ENCODE measurements at regions not wholly inside any gene's neighbourhood (a gene's known extent, or its start where the extent isn't known, plus 50 kb on each side); places are given as distances from the start of the nearest gene placed in this dataset.

DNA sequence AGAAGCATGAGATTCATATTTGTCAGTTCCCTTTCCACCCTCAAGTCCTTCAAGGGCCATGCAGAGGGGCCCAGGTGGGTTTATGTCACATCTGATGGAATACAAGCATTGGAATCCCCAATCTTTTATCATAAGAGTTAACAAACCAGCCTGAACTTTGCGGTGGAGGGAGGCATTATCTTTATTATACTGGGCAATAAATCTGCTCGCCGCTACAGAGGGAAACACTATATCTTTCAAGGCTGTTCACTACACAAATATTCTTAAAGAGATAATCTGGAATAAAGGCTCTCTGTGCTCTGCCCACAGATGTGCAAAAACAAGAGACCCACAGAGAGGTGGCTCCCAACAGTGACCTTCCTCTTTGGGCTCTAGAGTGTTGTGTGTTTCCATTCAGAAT is 153.6 kb upstream of the PLEKHA5 start:
- no peak for DNase-seq (ENCODE audit: low spot score)
- no peak overlapping the region for H3K4me3 ChIP-seq
- H3K27ac ChIP-seq = no peak overlapping the region
- TF ChIP-seq, protein P1, sequence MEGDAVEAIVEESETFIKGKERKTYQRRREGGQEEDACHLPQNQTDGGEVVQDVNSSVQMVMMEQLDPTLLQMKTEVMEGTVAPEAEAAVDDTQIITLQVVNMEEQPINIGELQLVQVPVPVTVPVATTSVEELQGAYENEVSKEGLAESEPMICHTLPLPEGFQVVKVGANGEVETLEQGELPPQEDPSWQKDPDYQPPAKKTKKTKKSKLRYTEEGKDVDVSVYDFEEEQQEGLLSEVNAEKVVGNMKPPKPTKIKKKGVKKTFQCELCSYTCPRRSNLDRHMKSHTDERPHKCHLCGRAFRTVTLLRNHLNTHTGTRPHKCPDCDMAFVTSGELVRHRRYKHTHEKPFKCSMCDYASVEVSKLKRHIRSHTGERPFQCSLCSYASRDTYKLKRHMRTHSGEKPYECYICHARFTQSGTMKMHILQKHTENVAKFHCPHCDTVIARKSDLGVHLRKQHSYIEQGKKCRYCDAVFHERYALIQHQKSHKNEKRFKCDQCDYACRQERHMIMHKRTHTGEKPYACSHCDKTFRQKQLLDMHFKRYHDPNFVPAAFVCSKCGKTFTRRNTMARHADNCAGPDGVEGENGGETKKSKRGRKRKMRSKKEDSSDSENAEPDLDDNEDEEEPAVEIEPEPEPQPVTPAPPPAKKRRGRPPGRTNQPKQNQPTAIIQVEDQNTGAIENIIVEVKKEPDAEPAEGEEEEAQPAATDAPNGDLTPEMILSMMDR (IDR thresholded peaks at IDR 0.05) = no peak

DNA sequence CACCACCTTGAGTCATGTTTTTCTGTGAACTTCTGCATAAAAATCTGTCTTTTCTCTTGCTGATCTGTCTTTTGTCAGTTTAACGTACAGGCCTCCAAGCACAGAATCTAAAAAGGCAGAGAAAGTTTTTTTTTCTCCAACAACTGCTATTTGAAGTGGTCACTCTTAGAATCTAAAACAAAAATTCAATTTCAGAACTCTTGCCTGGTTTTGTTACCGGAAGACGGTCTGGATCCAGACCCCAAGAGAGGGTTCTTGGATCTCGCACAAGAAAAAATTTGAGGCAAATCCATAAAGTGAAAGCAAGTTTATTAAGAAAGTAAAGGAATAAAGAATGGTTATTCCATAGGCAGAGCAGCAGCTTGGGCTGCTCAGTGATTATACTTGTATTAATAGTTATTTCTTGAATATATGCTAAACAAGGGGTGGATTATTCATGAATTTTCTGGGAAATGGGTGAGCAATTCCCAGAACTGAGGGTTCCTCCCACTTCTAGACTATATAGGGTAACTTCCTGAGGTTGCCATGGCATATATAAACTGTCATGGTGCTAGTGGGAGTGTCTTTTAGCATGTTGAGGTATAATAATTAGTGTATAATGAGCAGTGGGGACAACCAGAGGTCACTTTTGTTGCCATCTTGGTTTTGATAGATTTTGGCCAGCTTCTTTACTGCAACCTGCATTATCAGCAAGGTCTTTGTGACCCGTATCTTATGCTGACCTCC is 150.0 kb upstream of the PLEKHA5 start:
- no peak for DNase-seq (ENCODE audit: low spot score)
- Histone ChIP-seq H3K27ac (no peak overlapping the region), H3K4me3 (no peak overlapping the region)
- TF ChIP-seq, protein P1 (IDR thresholded peaks at IDR 0.05) = no peak

DNA sequence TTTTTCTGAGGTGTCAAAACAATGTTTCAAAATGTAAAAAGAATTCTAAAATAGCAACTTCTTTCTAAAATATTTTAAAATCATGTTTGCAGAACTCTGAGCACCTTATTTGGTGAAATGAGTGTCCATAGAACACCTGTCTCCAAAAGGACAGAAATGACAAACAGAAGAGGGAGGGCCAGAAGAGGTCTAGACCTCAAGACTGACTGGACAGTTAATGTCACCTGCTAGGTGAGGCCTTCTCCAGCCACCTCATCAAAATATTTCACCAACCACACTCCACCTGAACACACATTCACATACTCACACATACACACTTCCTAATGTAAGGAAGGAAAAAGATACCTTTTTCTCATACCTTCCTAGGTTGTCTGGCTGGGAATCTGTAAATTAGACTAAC is 147.8 kb upstream of the PLEKHA5 start:
- TF ChIP-seq, protein P1 (IDR thresholded peaks at IDR 0.05) = no peak
- H3K4me3 ChIP-seq = no peak overlapping the region
- H3K27ac ChIP-seq = no peak overlapping the region
- no peak for DNase-seq (ENCODE audit: low spot score)

DNA sequence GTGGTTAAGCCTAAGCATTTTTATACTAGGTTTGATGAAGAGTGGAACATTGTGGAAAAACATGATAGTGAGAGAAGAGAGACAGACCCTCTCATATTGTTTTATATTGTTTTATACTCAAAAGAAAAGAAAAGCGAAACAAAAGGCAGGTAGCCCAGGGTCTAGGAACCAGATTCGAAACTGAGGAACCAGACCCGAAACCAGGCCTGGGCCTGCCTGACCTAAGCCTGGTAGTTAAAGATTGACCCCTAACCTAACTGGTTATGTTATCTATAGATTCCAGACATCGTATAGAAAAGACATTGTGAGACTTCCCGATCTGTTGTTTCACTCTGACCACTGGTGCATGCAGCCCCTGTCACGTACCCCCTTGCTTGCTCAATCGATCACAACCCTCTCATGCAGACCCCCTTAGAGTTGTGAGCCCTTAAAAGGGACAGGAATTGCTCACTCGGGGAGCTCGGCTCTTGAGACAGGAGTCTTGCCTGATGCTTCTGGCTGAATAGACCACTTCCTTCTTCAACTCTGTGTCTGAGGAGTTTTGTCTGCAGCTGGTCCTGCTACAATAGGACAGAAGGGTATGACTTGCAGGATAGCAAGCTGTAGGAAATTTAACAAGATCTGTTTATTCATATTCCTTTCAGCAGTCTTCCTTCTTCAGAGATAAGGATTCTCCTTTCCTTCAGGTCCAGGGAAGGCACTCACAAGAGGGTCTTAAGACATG is 147.1 kb upstream of the PLEKHA5 start:
- no peak overlapping the region for H3K4me3 ChIP-seq
- TF ChIP-seq, protein P1 (IDR thresholded peaks at IDR 0.05) = no peak
- no peak for DNase-seq (ENCODE audit: low spot score)
- no peak overlapping the region for H3K27ac ChIP-seq

DNA sequence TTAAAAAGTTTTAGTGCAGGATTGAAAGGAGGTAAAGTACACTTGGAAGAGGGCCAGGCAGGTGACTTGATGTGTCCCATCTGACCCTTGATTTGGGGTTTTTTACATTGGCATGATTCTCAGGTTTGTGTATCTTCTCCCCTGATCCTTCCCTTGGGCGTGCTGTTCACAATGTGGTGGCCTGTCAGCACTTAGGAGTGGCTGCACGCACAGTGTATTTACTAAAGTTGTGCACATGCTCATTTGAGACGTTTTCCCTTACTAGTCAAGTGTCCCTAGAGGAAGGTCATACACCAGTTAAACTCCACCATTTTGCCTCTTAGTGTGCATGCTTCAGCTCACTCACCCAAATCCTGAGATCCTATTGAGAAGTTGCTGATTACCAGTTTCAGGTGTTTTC is 145.7 kb upstream of the PLEKHA5 start:
- TF ChIP-seq, protein P1 (IDR thresholded peaks at IDR 0.05) = no peak
- DNase-seq (ENCODE audit: low spot score) = no peak
- Histone ChIP-seq H3K27ac (no peak overlapping the region), H3K4me3 (no peak overlapping the region)

DNA sequence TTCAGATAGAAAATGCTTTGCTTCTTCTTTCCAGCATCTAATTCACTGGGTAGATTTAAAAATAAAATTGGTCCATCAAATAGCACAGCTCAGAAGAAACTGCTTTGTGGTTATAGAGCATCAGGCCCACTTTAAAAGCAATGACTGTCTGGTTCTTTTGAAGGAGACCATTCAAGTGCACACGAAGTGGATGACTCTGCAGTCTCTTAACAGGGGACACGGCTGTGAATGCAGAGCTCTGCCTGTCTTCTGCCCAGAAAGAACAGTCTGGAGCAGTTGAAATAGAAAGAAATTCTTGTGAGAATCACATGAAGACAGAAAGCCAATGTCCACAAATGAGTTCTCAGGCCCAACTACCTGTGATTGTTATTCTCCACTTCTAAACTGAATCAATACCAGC is 138.7 kb upstream of the PLEKHA5 start:
- TF ChIP-seq, protein P1 (IDR thresholded peaks at IDR 0.05) = no peak
- H3K4me3 ChIP-seq = no peak overlapping the region
- no peak for DNase-seq (ENCODE audit: low spot score)
- H3K27ac ChIP-seq = no peak overlapping the region

DNA sequence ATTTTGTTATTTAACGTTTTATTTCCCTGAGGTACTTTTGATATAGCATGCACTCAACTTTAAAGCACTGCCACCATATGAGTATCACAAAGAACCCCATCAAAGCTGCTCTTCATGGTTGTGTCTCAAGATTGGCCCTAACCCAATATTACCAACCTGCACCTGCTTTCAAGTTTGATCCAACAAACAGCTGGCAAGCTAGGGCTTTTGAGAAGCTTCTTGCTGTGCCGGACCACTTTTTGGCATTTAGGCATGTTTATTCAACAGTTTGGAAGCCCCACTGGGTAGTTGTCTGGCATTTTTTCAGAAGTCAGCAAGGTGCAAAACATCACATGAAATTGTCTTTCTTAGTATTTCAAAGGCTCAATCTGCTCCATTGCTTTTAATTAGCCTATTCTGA is 137.2 kb upstream of the PLEKHA5 start:
- no peak for DNase-seq (ENCODE audit: low spot score)
- no peak overlapping the region for H3K27ac ChIP-seq
- TF ChIP-seq, protein P1 (IDR thresholded peaks at IDR 0.05) = no peak
- H3K4me3 ChIP-seq = no peak overlapping the region
